Inflammatory macrophage treated with lipopolysaccharide for 4 hours (primary cell): ENCODE measurements at regions not wholly inside any gene's neighbourhood (a gene's known extent, or its start where the extent isn't known, plus 50 kb on each side); places are given as distances from the start of the nearest gene placed in this dataset.
A peak's percentile ranks its signal among the peaks of the same experiment; 100 is the strongest.
"Not testable (repeated sequence)": the region's sequence is repeated elsewhere in the genome, so short reads cannot be mapped to it uniquely, and the experiment has no call there.

ENCODE experiments used
- DNase-seq: peaks from one replicate; pipeline ENCODE4 v3.0.0-alpha.2; 2020

DNA sequence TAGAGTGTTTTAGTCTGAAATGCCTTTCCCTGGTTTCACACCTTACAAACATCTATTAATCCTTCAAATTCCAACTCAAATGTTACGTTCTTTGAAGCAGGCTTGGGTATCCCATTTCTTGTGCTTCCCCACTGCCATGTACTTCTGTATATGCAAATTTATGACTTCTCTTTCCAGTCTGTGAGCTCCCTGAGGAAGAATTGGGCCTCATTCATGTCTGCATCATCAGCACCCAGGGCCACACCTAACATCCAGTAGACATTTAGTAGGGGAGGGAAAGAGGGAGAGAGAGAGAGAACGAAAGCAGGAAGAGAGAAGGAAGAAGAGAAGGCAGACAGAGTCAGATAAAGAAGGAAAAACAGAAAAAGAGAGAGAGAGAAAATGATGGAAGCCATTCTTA, 53.3 kb upstream of the KY start:
- no peak for DNase-seq

DNA sequence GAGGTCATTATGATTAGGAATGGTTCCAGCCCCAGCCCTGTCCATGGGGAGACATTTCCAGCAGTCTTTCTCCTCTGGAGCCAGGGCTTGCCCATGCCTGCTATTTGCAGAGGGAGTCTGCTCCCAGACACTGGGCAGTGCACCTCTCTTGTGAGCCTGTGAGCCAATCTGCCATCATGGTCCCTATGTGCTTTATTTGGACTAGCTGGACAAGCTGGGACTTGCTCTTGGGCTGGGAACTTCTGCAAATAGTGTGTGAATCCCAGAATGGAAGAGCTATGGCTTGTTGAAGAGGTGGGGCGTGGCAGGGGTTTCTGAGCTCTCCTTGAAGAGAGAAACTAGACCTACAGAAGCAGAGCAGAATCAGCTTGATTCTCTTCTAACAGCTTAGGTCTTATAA, 53.7 kb upstream of the KY start:
- no peak for DNase-seq

DNA sequence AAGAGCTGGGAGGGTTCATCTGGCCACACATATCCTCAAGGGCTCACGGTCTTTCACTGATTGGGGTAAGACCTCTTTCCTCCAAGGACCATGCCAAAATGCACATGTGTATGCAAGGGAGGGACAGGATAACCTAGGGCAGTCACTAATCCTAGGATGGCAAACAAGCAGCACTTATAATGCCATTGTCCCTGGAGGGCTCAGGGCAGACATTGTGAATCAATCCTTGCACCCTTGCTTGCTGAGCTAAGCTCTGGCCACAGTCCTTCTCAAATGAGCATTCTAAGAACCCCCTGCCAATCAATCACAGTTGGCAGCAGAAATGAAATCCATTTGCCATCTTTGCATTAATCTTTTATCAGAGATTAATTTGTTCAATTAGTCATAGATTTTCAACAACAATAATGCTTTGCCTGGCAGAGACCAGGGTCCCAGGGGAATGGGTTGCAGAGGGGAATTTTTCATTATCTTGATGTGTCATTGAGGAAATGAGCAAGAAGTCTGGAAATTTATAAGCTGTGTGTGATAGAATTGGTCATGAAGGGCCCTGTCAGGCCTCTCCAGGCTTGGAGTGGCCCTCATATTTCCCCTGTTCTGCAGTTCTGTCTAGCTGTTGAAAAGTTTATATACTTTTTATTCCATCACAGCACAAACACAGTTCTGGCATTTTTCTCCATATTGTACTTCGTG, 57.2 kb upstream of the KY start:
- DNase-seq: no peak

DNA sequence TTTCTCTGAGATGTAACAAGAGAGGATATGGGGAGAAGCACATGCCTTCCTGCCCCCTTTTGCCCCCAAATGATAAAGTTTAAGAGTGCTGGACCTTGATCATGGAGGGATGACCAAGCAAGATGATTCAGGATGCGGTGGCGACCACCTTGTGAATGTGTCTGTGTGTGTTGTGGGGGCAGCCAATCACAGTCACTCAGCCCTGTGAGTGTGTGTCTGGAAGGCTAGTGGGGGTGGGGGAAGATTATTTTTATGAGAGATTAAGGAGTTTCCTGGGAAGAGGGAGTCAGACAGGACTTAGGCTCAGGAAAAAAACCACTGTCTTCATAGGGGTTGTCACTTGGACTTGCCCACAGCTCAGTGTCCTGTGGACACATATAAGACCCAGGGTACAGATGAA, 57.8 kb upstream of the KY start:
- no peak for DNase-seq

DNA sequence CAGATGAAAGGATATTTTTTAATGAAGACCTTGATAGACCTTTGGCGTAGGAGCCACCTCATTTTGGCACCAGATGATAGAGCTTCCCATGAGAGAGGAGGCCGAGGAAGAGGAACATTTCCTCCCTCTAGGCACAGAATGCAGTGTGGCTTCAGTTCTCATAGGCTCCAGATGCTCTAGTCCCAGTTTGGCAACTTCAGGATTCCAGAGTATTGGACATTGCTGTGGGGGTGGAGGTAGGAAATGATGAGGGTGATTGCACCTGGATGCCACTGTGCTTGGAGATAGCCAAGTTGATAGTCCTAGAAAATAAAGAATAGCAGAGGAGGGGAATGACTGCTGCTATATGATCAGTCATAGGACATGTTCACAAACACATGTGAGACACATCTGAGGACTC, 58.3 kb upstream of the KY start:
- no peak for DNase-seq

DNA sequence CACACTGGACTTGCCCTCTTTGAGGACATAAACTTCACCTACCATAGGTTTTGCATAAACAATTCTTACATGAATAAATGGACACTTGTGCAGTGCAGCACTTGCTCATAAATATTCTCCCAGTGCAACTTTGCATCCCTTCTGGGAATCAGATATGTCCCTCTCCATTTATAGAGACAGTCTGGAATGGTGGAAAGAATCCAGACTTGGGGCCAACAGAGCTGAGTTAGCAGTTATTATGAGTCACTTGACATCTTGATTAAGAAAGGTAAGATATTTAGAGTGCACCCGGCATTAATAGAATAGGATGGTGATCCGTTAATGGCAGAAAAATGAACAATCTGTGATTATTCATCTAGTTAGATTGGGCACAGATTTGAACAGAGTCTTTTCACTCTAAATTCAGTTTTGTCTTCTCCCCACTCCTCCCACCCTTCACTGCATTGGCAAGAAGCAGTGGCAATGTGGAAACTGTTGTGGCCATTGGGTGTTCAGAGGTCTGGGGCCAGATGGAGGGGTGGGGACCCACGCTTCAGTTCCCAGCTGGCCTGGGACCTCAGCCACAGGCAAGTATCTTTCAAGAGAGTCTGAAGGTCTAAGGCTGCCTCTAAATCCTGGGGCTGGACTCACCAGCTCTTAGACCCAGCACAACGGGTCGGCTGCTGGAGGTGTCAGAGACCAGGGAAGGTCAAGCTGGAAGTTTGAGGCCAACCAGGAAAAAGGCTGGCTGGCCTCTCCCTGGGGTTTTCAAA, 58.9 kb upstream of the KY start:
- DNase-seq: no peak

DNA sequence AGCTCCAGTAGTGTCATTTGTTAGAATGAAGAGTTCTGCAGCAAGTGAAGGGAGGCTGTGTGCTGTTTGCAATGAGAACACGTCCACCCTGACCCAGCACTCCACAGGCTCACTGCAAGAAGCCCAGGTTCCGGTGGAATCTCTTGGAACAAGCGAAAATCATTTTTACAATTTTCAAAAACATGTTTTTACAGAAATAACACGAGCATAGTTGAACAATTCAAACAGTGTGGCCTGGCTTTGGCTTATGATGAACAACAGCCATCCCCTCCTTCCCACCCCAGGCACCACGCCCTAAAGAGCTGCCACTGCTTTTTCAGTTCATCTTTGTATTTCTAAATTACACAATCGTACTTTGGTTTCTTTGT, 59.5 kb upstream of the KY start:
- DNase-seq: no peak

DNA sequence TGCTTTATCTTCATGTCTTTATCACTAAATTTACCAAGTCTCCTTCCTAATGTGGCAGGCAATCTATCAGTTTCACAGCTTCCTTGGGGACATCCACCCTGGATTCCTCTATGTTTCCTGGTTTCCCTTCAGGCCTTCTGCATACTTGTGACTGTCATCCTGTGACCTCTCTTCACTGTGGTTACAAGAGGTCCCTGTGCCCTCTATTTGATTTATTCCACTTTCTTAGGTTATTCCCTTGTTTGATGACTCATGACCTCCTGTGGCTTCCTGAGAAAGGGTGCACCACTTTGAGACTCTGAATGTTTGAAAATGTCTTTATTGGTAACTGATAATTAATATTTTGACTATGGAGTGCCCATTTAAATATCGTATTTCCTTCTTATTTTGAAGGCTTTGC, 60.5 kb upstream of the KY start:
- no peak for DNase-seq

DNA sequence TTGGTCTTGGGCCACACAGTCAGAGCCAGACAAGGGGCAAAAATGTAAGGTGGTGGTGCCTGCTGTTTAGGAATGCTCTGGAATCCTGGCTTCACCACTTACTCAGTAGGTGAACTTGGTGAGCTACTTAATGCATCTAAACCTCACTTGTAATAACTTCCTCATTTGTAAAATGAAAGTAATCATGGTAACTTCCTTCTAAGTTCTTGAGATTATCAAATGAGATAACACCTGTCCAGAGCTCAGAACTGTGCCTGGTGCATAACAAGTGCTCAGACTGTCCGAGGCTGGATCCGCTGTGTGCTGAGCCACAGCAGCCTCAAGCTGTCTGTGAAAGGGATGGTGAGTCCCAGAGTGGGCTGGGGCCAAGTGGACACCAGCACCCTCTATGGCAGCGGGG, 62.8 kb upstream of the KY start:
- no peak for DNase-seq

DNA sequence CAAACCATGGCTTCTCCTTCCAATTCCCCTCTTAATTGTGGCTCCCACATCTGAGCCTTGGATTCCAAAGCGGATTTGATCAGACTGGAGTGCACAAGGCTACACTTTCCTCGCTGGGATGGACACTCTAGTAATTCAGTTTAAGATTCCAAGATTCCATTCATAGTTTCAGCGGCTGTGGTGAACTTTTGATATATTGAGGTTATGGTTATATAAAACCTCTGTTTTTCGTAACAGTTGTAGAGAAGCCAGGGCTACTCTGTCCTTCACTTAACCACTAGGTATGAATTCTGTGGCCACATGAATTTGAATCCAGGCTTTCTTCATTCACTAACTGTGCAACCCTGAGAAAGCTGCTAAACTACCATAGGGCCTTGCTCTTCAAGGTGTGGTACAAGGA, 67.9 kb upstream of the KY start:
- no peak for DNase-seq

DNA sequence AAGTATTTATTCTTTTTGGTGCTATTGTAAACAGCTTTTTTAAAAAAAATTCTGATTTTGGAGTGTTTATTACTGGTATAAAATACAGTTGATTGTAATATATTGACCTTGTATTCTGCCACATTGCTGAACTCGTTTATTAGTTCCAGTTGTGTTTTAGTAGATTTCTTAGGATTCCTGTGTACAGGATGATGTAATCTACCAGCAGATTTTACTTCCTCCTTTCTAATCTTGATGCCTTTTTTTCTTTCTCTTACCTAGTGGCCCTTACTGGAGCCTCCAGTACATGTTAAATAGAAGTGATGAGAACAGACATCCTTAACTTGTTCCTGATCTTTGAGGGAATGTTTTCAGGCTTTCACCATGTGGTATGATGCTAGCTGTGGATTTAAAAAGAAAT, 70.4 kb upstream of the KY start:
- DNase-seq: peak; percentile 45

DNA sequence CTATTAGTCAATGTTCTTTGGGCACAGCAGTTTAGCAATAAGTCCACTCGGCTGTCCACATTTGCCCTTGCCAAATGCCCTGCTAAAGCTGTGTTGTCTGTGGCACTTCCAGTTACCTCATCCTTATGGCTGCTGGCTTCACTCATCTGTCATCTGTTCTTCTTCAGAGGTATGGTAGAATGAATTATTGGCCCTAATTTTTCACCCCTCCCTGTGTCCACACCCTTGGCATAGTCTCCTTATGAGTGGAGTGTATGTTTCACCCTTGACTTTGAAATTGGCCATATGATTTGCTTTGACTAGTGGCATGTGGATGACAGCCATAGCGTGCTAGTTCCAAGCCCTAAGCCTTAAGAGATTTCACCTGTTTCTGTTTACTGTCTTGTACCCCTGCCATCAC, 72.1 kb upstream of the EPHB1 start:
- DNase-seq: no peak

DNA sequence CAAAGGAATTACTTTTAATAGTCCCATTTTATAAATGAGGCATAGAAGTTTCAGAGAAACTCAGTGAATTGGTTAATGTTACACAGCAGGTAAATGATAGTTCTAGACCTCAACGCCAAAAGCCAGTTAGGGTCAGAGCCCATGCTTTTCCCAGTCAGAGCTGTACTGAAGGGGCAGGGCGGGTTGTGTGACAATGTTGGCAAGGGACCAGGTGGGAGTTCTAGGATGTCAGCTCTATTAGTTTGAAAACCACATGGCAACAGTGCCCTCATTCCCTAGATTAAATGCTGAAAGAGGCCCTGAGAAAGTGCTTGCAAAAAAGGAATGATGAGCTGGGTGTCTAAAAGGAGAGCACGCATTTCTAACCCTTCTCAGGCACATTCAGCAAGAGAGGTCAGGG, 65.4 kb upstream of the EPHB1 start:
- no peak for DNase-seq

DNA sequence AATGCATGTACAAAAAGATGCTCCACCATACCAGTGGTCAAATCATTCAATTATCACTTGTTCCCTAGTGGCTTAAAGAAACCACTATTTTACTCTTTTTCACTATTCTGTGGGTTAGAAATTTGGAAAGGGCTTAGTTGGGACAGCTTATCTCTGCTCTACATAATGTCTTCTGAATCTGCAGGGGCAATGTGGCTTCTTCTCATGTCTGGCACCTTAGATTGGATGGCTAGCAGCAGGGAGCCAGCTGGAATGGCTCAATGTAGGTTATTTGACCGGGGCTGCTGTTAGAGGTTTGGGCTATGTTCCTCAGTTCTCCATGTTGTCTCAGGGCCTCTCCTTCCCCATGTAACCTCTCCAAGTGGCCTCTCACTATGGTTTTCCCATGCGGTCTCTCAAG, 57.5 kb upstream of the EPHB1 start:
- no peak for DNase-seq

DNA sequence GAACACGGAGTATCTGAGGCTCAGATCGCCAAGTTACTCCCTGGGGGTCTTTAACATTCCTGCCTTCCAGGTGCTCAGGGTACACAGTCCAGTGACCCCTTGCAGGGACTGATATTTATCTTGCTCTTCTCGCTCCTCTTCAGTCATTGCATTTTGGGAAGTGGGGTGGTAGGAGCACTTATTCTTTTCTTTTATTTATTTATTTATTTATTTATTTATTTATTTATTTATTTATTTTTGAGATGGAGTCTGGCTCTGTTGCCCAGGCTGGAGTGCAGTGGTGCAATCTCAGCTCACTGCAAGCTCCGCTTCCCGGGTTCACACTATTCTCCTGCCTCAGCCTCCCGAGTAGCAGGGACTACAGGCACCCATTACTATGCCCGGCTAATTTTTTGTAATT, 55.0 kb upstream of the EPHB1 start:
- DNase-seq: not testable (repeated sequence)

DNA sequence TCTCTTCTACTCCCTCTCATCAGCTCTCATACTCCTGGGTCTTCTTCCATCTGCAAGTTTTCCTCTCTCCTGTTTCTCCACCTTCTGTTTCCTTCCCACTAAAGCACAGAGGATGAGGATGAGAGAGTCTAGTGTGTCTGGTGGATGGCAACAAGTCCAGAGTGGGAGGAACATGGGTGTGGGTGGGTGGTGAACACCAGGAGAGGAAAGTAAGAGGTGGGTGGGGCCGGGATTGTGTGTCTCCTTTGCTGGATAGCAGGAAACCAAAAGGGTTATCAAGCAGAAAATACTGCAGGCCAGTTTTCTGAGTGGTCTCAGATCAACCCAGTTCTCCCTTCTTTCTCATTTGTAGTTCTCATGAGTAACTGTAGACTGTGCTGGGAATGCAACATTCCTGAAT, 52.9 kb upstream of the EPHB1 start:
- no peak for DNase-seq

DNA sequence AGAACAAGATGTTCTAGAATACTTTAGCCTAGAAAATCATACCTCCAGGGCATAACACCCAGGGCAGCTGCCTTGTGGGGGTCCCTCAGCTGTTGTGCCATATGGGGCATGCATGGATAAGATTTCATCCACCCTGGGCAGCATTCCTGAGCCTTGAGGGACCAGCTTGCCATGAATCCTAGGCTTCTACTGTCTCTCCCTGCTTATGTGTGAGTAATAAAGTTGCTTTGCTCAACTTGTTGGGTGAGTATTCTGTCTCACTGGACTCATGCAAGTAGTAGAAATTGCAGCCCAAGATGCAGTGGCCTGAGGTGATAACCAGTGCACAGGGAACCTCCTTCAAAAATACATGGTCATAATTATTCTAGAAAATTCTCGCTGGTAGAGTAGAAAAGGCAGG, 52.1 kb upstream of the EPHB1 start:
- no peak for DNase-seq
